GM12878 (cell line): ENCODE measurements at regions not wholly inside any gene's neighbourhood (a gene's known extent, or its start where the extent isn't known, plus 50 kb on each side); places are given as distances from the start of the nearest gene placed in this dataset.

Experiments used
- ATF7 ChIP-seq: fragments of 450-650 bp; IDR thresholded peaks from 2 replicates; pipeline ENCODE4 v1.6.1; 2016; ENCODE audit warnings: low read depth, mild to moderate bottlenecking
- BACH1 ChIP-seq: fragments of 450-650 bp; IDR thresholded peaks from 2 replicates; pipeline ENCODE4 v1.6.1; 2017; ENCODE audit warnings: mild to moderate bottlenecking, borderline replicate concordance
- BCL11A ChIP-seq: IDR thresholded peaks from 2 replicates; pipeline ENCODE4 v1.6.1; 2011; ENCODE audit warnings: low read depth, low read length
- CBX3 ChIP-seq: fragments of 200-600 bp; sonication (generic); IDR thresholded peaks from 2 replicates; pipeline ENCODE4 v1.6.1; 2016; ENCODE audit warnings: low read depth, borderline replicate concordance
- CBX5 ChIP-seq: sonication (generic); IDR thresholded peaks from 2 replicates; pipeline ENCODE4 v1.6.1; 2016; ENCODE audit warnings: low read depth, moderate library complexity, mild to moderate bottlenecking, inconsistent platforms
- DPF2 ChIP-seq: fragments of 450-650 bp; IDR thresholded peaks from 2 replicates; pipeline ENCODE4 v1.6.1; 2017; ENCODE audit warnings: mild to moderate bottlenecking
- ELK1 ChIP-seq: IDR thresholded peaks from 2 replicates; pipeline ENCODE4 v1.6.1; 2012; ENCODE audit warnings: low read depth, low read length, improper control_type of control experiment
- ETV6 ChIP-seq, 2 experiments: fragments of 450-650 bp in 1 of 2; IDR thresholded peaks in 1 of 2; conservative IDR thresholded peaks in 1 of 2; 2 replicates each; pipeline ENCODE4 v1.6.1; 2014; ENCODE audit warnings: antibody characterized with exemption in 1 of 2, borderline replicate concordance in 1 of 2, low read depth in 1 of 2, mild to moderate bottlenecking in 1 of 2, moderate library complexity in 1 of 2
- IRF4 ChIP-seq: IDR thresholded peaks from 2 replicates; pipeline ENCODE4 v1.6.1; 2011; ENCODE audit warnings: low read depth, low read length
- JUND ChIP-seq: IDR thresholded peaks from 2 replicates; pipeline ENCODE4 v1.6.1; 2012; ENCODE audit warnings: low read depth, mild to moderate bottlenecking, low read length, improper control_type of control experiment, moderate library complexity
- KLF5 ChIP-seq: fragments of 450-650 bp; IDR thresholded peaks from 2 replicates; pipeline ENCODE4 v1.6.1; 2014; ENCODE audit warnings: mild to moderate bottlenecking; ENCODE audit not compliant: partially characterized antibody
- LARP7 ChIP-seq: fragments of 450-650 bp; IDR thresholded peaks from 2 replicates; pipeline ENCODE4 v1.6.1; 2017; ENCODE audit warnings: mild to moderate bottlenecking
- MEF2A ChIP-seq: IDR thresholded peaks from 2 replicates; pipeline ENCODE4 v1.6.1; 2011; ENCODE audit warnings: low read depth, mild to moderate bottlenecking, low read length, moderate library complexity; ENCODE audit not compliant: insufficient read depth
- MEF2B ChIP-seq: fragments of 450-650 bp; IDR thresholded peaks from 2 replicates; pipeline ENCODE4 v1.6.1; 2018; ENCODE audit warnings: mild to moderate bottlenecking, moderate library complexity; ENCODE audit not compliant: partially characterized antibody, poor library complexity, severe bottlenecking
- MXI1 ChIP-seq: fragments of 150-350 bp; IDR thresholded peaks from 2 replicates; pipeline ENCODE4 v1.6.1; 2011; ENCODE audit warnings: low read depth, mild to moderate bottlenecking, inconsistent platforms, low read length, improper control_type of control experiment
- MYC ChIP-seq: IDR thresholded peaks from 2 replicates; pipeline ENCODE4 v1.6.1; 2011; ENCODE audit warnings: mild to moderate bottlenecking, low read length, moderate library complexity, inconsistent platforms; ENCODE audit not compliant: insufficient read depth, insufficient replicate concordance, insufficient read length, severe bottlenecking
- NFIC ChIP-seq: IDR thresholded peaks from 2 replicates; pipeline ENCODE4 v1.6.1; 2012; ENCODE audit warnings: low read depth, mild to moderate bottlenecking, inconsistent platforms, low read length, moderate library complexity
- NKRF ChIP-seq: fragments of 450-650 bp; conservative IDR thresholded peaks from 2 replicates; pipeline ENCODE4 v1.6.1; 2017; ENCODE audit warnings: mild to moderate bottlenecking, moderate library complexity
- NR2C1 ChIP-seq: fragments of 450-650 bp; IDR thresholded peaks from 2 replicates; pipeline ENCODE4 v1.6.1; 2017; ENCODE audit warnings: antibody characterized with exemption, mild to moderate bottlenecking, moderate library complexity
- RFX5 ChIP-seq: IDR thresholded peaks from 2 replicates; pipeline ENCODE4 v1.6.1; 2011; ENCODE audit warnings: low read depth, low read length, improper control_type of control experiment
- SP1 ChIP-seq: IDR thresholded peaks from one replicate; pipeline ENCODE4 v1.6.1; 2011; ENCODE audit warnings: low read depth, low read length
- SPI1 ChIP-seq: IDR thresholded peaks from 2 replicates; pipeline ENCODE4 v1.6.1; 2011; ENCODE audit warnings: low read depth, mild to moderate bottlenecking, low read length, moderate library complexity, borderline replicate concordance; ENCODE audit not compliant: insufficient read depth
- SREBF2 ChIP-seq: IDR thresholded peaks from 2 replicates; pipeline ENCODE4 v1.6.1; 2012; ENCODE audit warnings: mild to moderate bottlenecking, low read length
- STAT1 ChIP-seq: fragments of 450-650 bp; conservative IDR thresholded peaks from 2 replicates; pipeline ENCODE4 v1.6.1; 2014; ENCODE audit warnings: antibody characterized with exemption, mild to moderate bottlenecking
- SUPT20H ChIP-seq: IDR thresholded peaks from 2 replicates; pipeline ENCODE4 v1.6.1; 2011; ENCODE audit warnings: low read depth, mild to moderate bottlenecking, low read length, moderate library complexity, borderline replicate concordance; ENCODE audit not compliant: control insufficient read depth
- USF2 ChIP-seq: IDR thresholded peaks from 2 replicates; pipeline ENCODE4 v1.6.1; 2011; ENCODE audit warnings: low read depth, low read length, improper control_type of control experiment, borderline replicate concordance
- ZNF207 ChIP-seq: fragments of 450-650 bp; IDR thresholded peaks from 2 replicates; pipeline ENCODE4 v1.6.1; 2014; ENCODE audit warnings: antibody characterized with exemption, mild to moderate bottlenecking, borderline replicate concordance
- ZNF24 ChIP-seq: fragments of 450-650 bp; IDR thresholded peaks from 2 replicates; pipeline ENCODE4 v1.6.1; 2017; ENCODE audit warnings: antibody characterized with exemption, mild to moderate bottlenecking
- ZNF274 ChIP-seq: IDR thresholded peaks from one replicate; pipeline ENCODE4 v1.8.0; 2011; ENCODE audit not compliant: insufficient read length, insufficient read depth
- ZNF384 ChIP-seq: IDR thresholded peaks from 2 replicates; pipeline ENCODE4 v1.6.1; 2012; ENCODE audit warnings: low read depth, mild to moderate bottlenecking, low read length, improper control_type of control experiment, borderline replicate concordance

- TF ChIP-seq NKRF, result no peak
- peak; percentile 66 for TF ChIP-seq BCL11A
- peak; percentile 81 for TF ChIP-seq ATF7
- no peak for TF ChIP-seq SUPT20H
- no peak; the same call in 1 of the 2 replicates for TF ChIP-seq DPF2
- TF ChIP-seq CBX5, result no peak
- TF ChIP-seq ZNF274, result no peak
- TF ChIP-seq SREBF2, result no peak
- TF ChIP-seq ETV6 (conservative IDR thresholded peaks at IDR 0.05 in 1 of 2, IDR thresholded peaks at IDR 0.05 in 1 of 2; ENCODE audit: borderline replicate concordance in 1 of 2, low read depth in 1 of 2), result no peak
- no peak for TF ChIP-seq KLF5
- no peak for TF ChIP-seq MEF2B
- no peak for TF ChIP-seq SPI1
- TF ChIP-seq MEF2A, result no peak
- TF ChIP-seq STAT1, result no peak
- no peak for TF ChIP-seq USF2
- TF ChIP-seq BACH1, result no peak
- TF ChIP-seq ELK1, result no peak
- TF ChIP-seq CBX3, result no peak
- TF ChIP-seq ZNF384, result no peak
- no peak for TF ChIP-seq LARP7
- TF ChIP-seq NR2C1, result no peak
- peak; percentile 54; the same call in 1 of the 2 replicates for TF ChIP-seq NFIC
- no peak for TF ChIP-seq SP1
- no peak for TF ChIP-seq ZNF207
- TF ChIP-seq JUND, result no peak; the same call in 1 of the 2 replicates
- TF ChIP-seq MXI1, result no peak
- TF ChIP-seq MYC, result no peak
- TF ChIP-seq ZNF24, result no peak
- no peak for TF ChIP-seq RFX5
- peak; percentile 26; the same call in 1 of the 2 replicates for TF ChIP-seq IRF4
Observed at GRCh38 chr3:6228958-6229683, 631.8 kb upstream of the GRM7 start (continued).
